Neural crest cell (in vitro differentiated cells): ENCODE measurements at regions not wholly inside any gene's neighbourhood (a gene's known extent, or its start where the extent isn't known, plus 50 kb on each side); places are given as distances from the start of the nearest gene placed in this dataset.

ENCODE experiments used
- DNase-seq: peaks from one replicate; pipeline ENCODE4 v3.0.0; 2021; ENCODE audit warnings: low read depth, mixed read lengths, low spot score
- H3K27ac Mint-ChIP-seq: one replicate; pipeline ENCODE4 v1.8.0; 2021; ENCODE audit warnings: mild to moderate bottlenecking, mixed read lengths; ENCODE audit not compliant: unreplicated experiment
- H3K27me3 Mint-ChIP-seq: 2 replicates; pipeline ENCODE4 v1.8.0; 2021; ENCODE audit warnings: low read depth, mild to moderate bottlenecking, mixed read lengths
- H3K36me3 Mint-ChIP-seq: 2 replicates; pipeline ENCODE4 v1.8.0; 2021; ENCODE audit warnings: low read depth, mild to moderate bottlenecking, mixed read lengths
- H3K4me1 Mint-ChIP-seq: 2 replicates; pipeline ENCODE4 v1.8.0; 2021; ENCODE audit warnings: mixed read lengths
- H3K4me3 Mint-ChIP-seq: one replicate; pipeline ENCODE4 v1.8.0; 2021; ENCODE audit warnings: mild to moderate bottlenecking, mixed read lengths
- H3K9me3 Mint-ChIP-seq: 2 replicates; pipeline ENCODE4 v1.8.0; 2021; ENCODE audit warnings: mixed read lengths
- TF ChIP-seq, protein P1 (sequence below): fragments of 200-600 bp; sonication (generic); conservative IDR thresholded peaks from 2 replicates; pipeline ENCODE4 v1.5.0; 2021; ENCODE audit warnings: antibody characterized with exemption, mild to moderate bottlenecking

DNA sequence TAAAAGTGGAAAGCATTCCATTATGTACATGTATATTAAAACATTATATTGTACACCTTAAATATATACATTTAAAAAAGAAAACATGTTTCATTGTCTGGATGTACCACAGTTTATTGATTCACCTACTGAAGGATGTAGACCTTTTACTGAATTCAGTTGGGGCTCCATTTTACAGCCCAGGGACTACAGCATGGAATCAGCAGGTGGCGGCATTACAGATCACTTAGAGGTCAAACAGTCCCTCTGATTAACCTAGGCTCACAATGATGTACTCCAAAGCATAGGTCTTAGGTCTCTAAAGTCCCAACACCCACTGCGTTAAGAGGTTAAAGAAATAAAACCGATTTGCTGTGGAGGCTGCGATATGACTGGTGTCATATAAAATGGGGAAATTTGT lies 490.9 kb downstream of the SHISA9 start:
- no peak overlapping the region for H3K4me3 Mint-ChIP-seq
- no peak for DNase-seq
- H3K27me3 Mint-ChIP-seq = no peaks in the 10 kb centered on the region
- H3K9me3 Mint-ChIP-seq = peaks cover 2% of the 10 kb centered on the region
- TF ChIP-seq, protein P1, sequence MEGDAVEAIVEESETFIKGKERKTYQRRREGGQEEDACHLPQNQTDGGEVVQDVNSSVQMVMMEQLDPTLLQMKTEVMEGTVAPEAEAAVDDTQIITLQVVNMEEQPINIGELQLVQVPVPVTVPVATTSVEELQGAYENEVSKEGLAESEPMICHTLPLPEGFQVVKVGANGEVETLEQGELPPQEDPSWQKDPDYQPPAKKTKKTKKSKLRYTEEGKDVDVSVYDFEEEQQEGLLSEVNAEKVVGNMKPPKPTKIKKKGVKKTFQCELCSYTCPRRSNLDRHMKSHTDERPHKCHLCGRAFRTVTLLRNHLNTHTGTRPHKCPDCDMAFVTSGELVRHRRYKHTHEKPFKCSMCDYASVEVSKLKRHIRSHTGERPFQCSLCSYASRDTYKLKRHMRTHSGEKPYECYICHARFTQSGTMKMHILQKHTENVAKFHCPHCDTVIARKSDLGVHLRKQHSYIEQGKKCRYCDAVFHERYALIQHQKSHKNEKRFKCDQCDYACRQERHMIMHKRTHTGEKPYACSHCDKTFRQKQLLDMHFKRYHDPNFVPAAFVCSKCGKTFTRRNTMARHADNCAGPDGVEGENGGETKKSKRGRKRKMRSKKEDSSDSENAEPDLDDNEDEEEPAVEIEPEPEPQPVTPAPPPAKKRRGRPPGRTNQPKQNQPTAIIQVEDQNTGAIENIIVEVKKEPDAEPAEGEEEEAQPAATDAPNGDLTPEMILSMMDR = no peak
- peaks cover 2% of the 10 kb centered on the region for H3K36me3 Mint-ChIP-seq
- H3K27ac Mint-ChIP-seq = no peak overlapping the region
- H3K4me1 Mint-ChIP-seq = no peaks in the 10 kb centered on the region

DNA sequence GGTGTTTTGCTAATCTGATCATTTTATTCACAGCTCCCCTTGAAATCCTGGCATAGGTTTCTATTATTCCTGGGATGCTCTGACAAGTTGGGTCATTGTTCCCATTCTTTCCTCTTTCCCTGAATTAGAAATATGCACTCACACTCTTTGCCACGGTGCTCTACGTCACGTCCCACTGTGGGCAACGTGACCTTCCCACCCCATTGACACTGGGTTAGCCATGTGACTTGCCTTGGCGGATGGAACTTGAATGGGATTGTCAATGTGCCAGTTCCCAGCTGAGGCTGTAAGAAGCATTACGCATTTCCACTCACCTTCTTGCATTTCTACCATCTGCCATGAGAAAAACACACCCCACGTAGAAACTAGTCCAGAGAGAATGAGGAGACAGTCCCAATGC lies 492.4 kb downstream of the SHISA9 start:
- DNase-seq = no peak
- no peaks in the 10 kb centered on the region for H3K27me3 Mint-ChIP-seq
- TF ChIP-seq, protein P1 = no peak
- H3K9me3 Mint-ChIP-seq = no peaks in the 10 kb centered on the region
- no peaks in the 10 kb centered on the region for H3K4me1 Mint-ChIP-seq
- no peak overlapping the region for H3K4me3 Mint-ChIP-seq
- H3K36me3 Mint-ChIP-seq = no peaks in the 10 kb centered on the region
- no peak overlapping the region for H3K27ac Mint-ChIP-seq

DNA sequence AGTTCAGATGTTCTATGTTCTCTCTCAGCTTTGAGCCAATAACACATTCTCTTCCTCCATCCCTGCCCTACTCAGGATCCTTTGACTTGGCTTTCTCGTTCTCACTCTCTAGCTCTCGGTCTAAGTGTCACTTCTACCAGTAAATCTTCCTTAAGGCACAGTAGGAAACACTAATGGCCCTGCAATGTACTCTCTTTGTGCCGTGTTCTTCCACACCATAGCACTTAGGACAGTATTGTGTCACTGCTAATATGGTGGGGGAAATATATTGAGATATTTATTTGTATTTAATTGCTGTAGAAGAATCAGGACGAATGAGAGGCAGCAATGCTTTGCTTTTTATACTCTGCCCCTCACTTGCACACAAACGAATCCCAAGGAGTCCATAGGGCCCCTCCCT lies 493.1 kb downstream of the SHISA9 start:
- no peak for DNase-seq
- no peak overlapping the region for H3K4me3 Mint-ChIP-seq
- no peaks in the 10 kb centered on the region for H3K9me3 Mint-ChIP-seq
- TF ChIP-seq, protein P1 = no peak
- no peaks in the 10 kb centered on the region for H3K4me1 Mint-ChIP-seq
- H3K27ac Mint-ChIP-seq = no peak overlapping the region
- H3K27me3 Mint-ChIP-seq = no peaks in the 10 kb centered on the region
- no peaks in the 10 kb centered on the region for H3K36me3 Mint-ChIP-seq

DNA sequence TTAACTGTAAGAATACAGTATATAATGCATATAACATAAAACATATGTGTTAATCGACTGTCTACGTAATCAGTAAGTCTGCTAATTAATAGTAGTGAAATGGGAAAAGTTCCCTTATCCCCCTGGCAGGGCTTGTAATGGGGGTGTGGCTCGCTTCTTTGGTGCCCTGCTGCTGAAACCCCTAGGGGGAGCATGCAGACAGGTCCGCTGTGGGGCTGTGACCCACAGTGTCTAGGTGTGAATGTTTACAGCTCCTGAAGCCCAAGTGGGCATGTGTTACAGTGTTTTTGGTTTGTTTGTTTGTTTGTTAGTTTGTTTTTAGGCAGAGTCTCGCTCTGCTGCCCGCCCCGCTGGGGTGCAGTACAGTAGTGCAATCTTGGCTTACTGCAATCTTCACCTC lies 495.7 kb downstream of the SHISA9 start:
- Mint-ChIP-seq H3K4me1 (no peaks in the 10 kb centered on the region), H3K4me3 (no peak overlapping the region), H3K36me3 (no peaks in the 10 kb centered on the region), H3K27me3 (no peaks in the 10 kb centered on the region), H3K27ac (no peak overlapping the region), H3K9me3 (no peaks in the 10 kb centered on the region)
- no peak for DNase-seq
- TF ChIP-seq, protein P1 = no peak

DNA sequence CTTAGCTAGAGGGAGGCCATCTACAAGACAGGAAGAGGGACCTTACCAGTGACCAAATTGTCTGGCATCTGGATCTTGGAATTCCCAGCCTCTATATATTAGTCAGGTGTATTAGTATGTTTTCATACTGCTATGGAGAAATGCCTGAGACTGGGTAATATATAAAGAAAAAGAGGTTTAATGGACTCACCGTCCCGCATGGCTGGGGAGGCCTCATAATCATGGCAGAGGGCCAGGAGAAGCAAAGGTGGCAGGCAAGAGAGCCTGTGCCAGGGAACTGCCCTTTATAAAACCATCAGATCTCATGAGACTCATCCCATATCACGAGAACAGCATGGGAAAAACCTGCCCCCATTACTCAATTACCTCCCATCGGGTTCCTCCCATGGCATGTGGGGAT lies 500.2 kb downstream of the SHISA9 start:
- Mint-ChIP-seq H3K27me3 (peaks cover 9% of the 10 kb centered on the region), H3K9me3 (no peaks in the 10 kb centered on the region), H3K4me1 (no peaks in the 10 kb centered on the region), H3K27ac (no peak overlapping the region), H3K4me3 (no peak overlapping the region), H3K36me3 (no peaks in the 10 kb centered on the region)
- TF ChIP-seq, protein P1 = no peak
- DNase-seq = no peak

DNA sequence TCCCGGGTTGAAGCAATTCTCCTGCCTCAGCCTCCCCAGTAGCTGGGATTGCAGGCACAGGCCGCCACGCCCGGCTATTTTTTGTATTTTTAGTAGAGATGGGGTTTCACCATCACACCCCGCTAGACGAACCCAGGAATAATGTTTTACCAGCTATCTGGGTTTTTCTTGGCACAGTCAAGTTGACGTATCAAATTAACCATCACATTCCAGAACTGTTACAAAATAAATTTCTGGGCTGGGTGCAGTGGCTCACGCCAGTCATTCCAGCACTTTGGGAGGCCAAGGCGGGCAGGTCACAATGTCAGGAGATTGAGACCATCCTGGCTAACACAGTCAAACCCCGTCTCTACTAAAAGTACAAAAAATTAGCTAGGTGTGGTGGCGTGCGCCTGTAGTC lies 501.2 kb downstream of the SHISA9 start:
- H3K27me3 Mint-ChIP-seq = peaks cover 9% of the 10 kb centered on the region

More for the DNA sequence above, 501.2 kb downstream of the SHISA9 start:
- no peaks in the 10 kb centered on the region for H3K4me1 Mint-ChIP-seq
- TF ChIP-seq, protein P1 = no peak
- no peak overlapping the region for H3K27ac Mint-ChIP-seq
- H3K36me3 Mint-ChIP-seq = no peaks in the 10 kb centered on the region
- DNase-seq = no peak
- no peak overlapping the region for H3K4me3 Mint-ChIP-seq
- H3K9me3 Mint-ChIP-seq = no peaks in the 10 kb centered on the region
